Mesothelial cell of epicardium (in vitro differentiated cells): ENCODE measurements at regions not wholly inside any gene's neighbourhood (a gene's known extent, or its start where the extent isn't known, plus 50 kb on each side); places are given as distances from the start of the nearest gene placed in this dataset.
A peak's percentile ranks its signal among the peaks of the same experiment; 100 is the strongest.
"Not testable (repeated sequence)": the region's sequence is repeated elsewhere in the genome, so short reads cannot be mapped to it uniquely, and the experiment has no call there.

Experiments used
- DNase-seq, 2 experiments: peaks; one replicate each; pipeline ENCODE4 v3.0.0; 2021; ENCODE audit warnings: low spot score in 2 of 2; ENCODE audit not compliant: unreplicated experiment in 2 of 2
- H3K27ac Mint-ChIP-seq: 2 replicates; pipeline ENCODE4 v1.8.0; 2021; ENCODE audit warnings: mixed read lengths
- H3K27me3 Mint-ChIP-seq: 2 replicates; pipeline ENCODE4 v1.8.0; 2021; ENCODE audit warnings: low read depth, mixed read lengths
- H3K36me3 Mint-ChIP-seq: 2 replicates; pipeline ENCODE4 v1.8.0; 2021; ENCODE audit warnings: mixed read lengths
- H3K4me1 Mint-ChIP-seq: 2 replicates; pipeline ENCODE4 v1.8.0; 2021; ENCODE audit warnings: mixed read lengths
- H3K4me3 Mint-ChIP-seq: 2 replicates; pipeline ENCODE4 v1.8.0; 2021; ENCODE audit warnings: mild to moderate bottlenecking, moderate library complexity, mixed read lengths
- H3K9me3 Mint-ChIP-seq: 2 replicates; pipeline ENCODE4 v1.8.0; 2021; ENCODE audit warnings: mixed read lengths
- CTCF ChIP-seq: fragments of 200-600 bp; sonication (generic); IDR thresholded peaks from one replicate; pipeline ENCODE4 v1.5.0; 2021; ENCODE audit warnings: antibody characterized with exemption; ENCODE audit not compliant: unreplicated experiment

- Mint-ChIP-seq H3K4me1 (no peaks in the 10 kb centered on the region), H3K27me3 (peaks cover 15% of the 10 kb centered on the region), H3K4me3 (no peak overlapping the region), H3K36me3 (no peaks in the 10 kb centered on the region), H3K9me3 (no peaks in the 10 kb centered on the region), H3K27ac (no peak overlapping the region)
- no peak for TF ChIP-seq CTCF
- no peak for DNase-seq
These were observed 122.3 kb upstream of the TMEM164 start for GRCh38 chrX:109880629-109881028.

GRCh38 chrX:109886122-109886761 lies 116.7 kb upstream of the TMEM164 start:
- H3K27ac Mint-ChIP-seq: no peak overlapping the region
- no peaks in the 10 kb centered on the region for H3K36me3 Mint-ChIP-seq

DNA sequence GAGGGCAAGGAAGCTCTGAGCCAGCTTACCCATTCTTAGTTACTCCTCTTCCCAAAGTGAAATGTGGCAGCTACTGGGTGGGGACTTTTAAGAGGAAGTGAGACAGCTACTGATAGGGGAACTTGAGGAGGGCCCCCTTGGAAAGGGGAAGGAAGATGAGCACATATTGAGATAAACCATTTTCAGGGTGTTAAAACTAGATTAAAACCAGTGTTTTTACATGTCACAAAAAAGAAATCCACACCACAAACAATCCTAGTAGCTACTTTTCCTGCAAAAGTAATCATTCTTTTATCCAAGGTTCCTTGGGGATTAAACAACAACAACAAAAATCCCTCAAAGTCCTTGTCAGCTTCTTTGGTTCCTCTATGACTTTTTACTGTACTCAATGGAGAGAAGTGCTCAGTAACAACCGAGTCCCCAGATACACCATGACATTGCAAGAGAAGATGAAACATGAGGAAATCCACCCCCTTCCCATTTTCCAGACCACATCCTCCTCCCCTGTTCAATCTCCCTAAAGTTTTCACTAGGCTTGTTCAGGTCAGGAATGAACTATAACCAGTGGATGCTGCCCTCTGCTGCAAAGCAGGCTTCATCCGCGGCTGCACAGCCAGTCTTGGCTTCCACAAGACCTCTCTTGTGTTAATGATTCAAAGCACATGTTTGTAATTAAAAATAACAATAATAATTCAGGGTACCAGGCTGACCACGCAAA lies 113.5 kb upstream of the TMEM164 start:
- no peak overlapping the region for H3K27ac Mint-ChIP-seq
- H3K4me1 Mint-ChIP-seq: no peaks in the 10 kb centered on the region
- DNase-seq: no peak
- H3K9me3 Mint-ChIP-seq: no peaks in the 10 kb centered on the region
- peaks cover 24% of the 10 kb centered on the region for H3K27me3 Mint-ChIP-seq
- no peak overlapping the region for H3K4me3 Mint-ChIP-seq
- TF ChIP-seq CTCF: no peak
- H3K36me3 Mint-ChIP-seq: no peaks in the 10 kb centered on the region

More at GRCh38 chrX:109886122-109886761, 116.7 kb upstream of the TMEM164 start:
- peak; percentile 86 for TF ChIP-seq CTCF
- H3K27me3 Mint-ChIP-seq: peaks cover 18% of the 10 kb centered on the region
- H3K9me3 Mint-ChIP-seq: no peaks in the 10 kb centered on the region
- no peaks in the 10 kb centered on the region for H3K4me1 Mint-ChIP-seq
- no peak for DNase-seq
- H3K4me3 Mint-ChIP-seq: no peak overlapping the region

DNA sequence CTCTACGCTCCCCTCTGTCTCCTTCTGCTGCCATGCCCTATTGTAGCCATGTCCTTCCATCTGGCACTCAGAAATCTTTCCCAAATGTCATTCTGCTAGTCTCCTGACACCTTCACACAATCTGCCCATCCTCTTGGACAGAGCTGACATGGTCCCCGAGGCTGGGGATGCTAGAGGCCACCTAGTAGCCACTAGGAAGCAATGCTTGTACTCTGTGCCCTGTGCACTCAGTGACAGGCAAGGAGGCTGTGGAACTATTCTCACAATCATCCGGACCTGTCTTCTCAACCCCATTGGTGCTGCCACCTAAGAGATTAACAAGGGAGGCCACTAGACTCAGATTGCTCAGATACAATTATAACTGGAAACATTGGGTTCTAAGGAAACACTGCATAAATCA lies 112.6 kb upstream of the TMEM164 start:
- peaks cover 24% of the 10 kb centered on the region for H3K27me3 Mint-ChIP-seq
- no peak overlapping the region for H3K4me3 Mint-ChIP-seq
- H3K4me1 Mint-ChIP-seq: no peaks in the 10 kb centered on the region
- no peaks in the 10 kb centered on the region for H3K36me3 Mint-ChIP-seq
- no peaks in the 10 kb centered on the region for H3K9me3 Mint-ChIP-seq
- no peak overlapping the region for H3K27ac Mint-ChIP-seq
- no peak for DNase-seq
- TF ChIP-seq CTCF: no peak

DNA sequence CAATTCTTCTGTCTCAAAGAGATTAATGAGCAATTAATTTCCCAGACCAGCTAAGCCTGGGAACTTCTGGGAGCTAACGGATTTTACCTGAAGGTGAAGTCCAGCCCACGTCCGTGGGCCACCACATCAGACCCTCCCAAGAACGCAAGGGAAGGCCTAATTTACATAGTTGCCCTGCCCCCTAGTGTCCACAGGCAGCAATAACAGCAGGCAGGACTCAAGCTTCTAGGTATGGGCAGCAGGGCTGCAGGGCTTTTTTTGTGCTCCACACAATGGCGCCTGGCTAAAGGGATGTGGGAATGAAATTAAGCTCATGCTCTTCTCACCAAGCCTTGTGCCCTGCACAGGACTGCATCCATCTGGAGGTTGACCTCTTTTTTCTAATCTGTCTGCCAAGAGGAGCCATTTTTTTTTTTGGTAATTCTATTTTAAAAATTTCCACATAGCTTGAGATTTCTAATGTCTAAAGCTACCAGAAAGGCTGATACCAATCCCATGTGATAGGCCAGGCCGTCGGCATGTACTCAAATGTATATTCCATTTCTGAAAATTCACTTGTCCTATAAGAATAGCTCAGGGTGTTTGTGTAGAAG lies 111.9 kb upstream of the TMEM164 start:
- Mint-ChIP-seq H3K27me3 (peaks cover 24% of the 10 kb centered on the region), H3K36me3 (no peaks in the 10 kb centered on the region), H3K4me3 (no peak overlapping the region), H3K9me3 (no peaks in the 10 kb centered on the region), H3K4me1 (no peaks in the 10 kb centered on the region), H3K27ac (no peak overlapping the region)
- TF ChIP-seq CTCF: peak; percentile 89
- peak; percentile 33 to 67 for DNase-seq

GRCh38 chrX:109896024-109896423 lies 106.9 kb upstream of the TMEM164 start:
- not testable (repeated sequence) for H3K36me3 Mint-ChIP-seq, H3K27me3 Mint-ChIP-seq, H3K4me3 Mint-ChIP-seq, H3K27ac Mint-ChIP-seq, DNase-seq, H3K4me1 Mint-ChIP-seq
- peaks cover 17% of the 10 kb centered on the region for H3K9me3 Mint-ChIP-seq
